T-helper 1 cell (primary cell): ENCODE measurements at regions not wholly inside any gene's neighbourhood (a gene's known extent, or its start where the extent isn't known, plus 50 kb on each side); places are given as distances from the start of the nearest gene placed in this dataset.
"Not testable (repeated sequence)": the region's sequence is repeated elsewhere in the genome, so short reads cannot be mapped to it uniquely, and the experiment has no call there.

Experiments used
- DNase-seq, 5 donors: peaks; one replicate each; pipeline ENCODE4 v3.0.0-alpha.2; 2012 to 2020

DNA sequence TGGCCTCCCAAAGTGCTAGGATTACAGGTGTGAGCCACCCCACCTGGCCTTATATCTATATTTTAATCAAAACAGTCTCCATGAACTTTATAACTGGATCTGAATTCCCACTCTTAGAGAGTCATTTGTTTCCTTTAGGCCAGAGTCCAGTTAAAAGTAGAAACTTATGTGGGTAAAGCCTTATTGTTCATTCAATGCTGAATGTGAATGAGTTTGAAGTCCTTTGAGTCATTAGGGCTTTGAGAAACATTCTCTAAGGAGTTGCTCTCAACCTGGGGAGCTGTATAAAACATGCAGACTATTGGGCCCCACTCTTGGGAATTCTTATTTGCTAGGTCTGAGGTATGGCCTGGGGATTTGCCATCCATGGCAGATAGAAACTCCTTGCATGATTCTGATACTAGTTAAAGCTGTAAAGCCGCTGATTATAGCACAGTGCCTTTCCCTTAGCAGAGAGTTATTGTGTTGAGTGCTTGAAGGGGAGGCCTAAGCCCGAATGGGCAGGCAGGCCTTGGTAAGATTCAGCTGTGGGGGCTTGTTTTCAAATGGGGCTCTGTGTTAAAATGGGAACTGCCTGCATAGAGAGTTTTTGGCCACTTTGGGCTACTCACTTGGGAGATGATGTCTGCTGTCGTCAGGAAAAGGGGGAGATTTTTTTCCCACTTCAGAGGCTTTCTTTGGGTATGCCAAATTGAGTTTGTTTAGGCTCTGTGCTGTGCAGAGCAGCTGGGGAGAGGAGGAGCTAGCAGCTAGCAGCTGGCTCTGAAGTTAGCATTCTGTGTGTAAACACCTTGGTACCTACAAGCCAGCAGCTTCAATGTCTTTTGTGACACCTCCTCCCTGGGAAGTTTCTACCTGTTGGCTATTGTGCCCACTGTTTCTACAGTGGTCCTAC is 117.5 kb downstream of the DACT1 start:
- DNase-seq = no peak

DNA sequence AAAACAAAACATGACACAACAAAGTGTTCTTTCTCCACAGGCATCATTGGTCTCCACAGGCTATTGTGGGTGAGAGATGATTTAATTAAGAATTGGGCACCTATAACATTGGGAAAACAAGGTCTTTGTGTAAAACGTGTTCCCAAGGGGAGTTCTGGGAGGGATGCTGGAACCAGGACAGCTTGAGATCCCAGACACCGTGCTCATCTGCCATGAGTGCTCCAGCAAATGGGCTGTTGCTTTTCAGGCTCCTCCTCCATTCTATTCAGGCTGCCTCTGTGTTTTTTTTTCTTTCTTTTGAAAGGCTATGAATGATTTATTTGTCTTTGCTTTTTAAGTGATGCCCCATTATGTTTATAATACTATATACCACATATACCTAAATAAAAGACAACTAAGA is 122.4 kb downstream of the DACT1 start:
- DNase-seq = no peak

DNA sequence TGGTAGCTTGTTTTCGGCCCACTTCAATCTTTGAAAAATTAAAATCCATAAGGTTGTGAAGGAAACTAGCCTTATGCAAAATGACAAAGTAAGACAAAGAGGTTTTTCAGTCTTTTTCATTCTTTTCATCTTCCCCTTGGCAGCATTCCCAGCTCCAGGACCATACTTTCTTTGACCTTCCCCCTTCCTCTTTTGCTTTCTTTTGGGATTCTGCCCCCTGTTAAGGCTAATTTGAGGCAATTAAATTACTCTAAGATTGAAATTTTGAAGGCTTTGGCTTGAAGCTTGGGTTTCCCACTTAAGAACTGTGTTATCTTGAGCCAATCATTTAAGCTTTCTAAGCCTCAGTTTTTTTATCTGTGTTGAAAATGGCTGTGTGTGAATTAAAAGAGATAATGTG is 124.9 kb downstream of the DACT1 start:
- DNase-seq = no peak

DNA sequence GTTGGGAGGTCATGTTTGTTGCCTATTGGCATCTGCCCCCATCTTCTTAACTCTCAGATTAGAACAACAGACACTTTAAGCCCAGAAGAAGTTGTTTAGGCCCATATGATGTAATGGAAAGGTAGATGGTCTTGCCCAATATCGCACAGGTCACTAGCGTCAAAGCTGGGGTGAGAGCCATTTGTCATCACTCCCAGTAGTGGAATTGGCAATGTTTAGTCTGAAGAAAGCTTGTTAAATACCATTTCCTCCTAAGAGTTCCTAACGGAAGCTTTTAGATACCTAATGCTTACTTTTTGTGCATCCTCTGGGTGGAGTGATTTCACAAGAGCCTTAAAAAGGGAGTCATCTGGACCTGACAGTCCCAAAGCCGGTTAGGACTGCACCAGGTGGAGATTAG is 125.4 kb downstream of the DACT1 start:
- DNase-seq = no peak

DNA sequence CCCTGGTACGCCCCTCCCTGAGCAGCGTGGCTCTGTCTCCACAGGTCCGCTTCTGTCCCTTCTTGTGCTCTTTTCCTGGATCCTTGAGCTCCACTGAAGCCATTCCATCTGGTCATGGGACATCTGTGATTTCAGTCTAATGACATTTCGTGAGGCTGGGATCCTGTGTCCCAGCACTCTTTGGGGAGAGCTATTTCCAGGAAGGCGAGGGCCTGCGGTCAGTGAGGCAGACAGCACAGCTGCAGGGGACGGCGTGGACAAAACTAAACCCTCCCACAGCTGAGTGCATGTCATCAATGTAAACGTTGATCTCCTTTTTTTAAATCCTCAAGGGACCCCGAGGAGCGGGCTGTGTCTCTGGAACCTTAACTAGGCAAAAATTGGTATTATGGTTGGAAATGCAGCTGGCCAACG is 127.7 kb downstream of the DACT1 start:
- no peak for DNase-seq

DNA sequence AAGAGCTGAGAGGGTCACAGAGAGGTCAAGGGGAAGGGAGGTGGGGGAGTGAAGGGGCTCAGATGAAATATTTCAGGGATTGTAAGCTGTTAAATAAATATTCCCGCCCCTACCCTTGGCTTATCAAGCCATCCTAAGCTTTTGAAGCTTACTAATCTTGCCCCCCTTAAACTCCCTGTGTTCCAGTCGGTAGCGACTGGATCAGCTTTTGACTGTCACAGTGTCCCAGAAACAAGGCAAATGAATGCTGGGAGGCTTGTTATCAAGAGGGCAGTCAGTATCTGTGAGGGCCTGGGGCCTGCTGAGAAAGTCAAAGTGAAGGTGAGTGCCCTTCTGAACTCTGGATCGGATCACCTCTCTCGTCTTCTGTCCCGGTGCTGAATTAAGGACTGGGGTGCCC is 128.1 kb downstream of the DACT1 start:
- DNase-seq = no peak

DNA sequence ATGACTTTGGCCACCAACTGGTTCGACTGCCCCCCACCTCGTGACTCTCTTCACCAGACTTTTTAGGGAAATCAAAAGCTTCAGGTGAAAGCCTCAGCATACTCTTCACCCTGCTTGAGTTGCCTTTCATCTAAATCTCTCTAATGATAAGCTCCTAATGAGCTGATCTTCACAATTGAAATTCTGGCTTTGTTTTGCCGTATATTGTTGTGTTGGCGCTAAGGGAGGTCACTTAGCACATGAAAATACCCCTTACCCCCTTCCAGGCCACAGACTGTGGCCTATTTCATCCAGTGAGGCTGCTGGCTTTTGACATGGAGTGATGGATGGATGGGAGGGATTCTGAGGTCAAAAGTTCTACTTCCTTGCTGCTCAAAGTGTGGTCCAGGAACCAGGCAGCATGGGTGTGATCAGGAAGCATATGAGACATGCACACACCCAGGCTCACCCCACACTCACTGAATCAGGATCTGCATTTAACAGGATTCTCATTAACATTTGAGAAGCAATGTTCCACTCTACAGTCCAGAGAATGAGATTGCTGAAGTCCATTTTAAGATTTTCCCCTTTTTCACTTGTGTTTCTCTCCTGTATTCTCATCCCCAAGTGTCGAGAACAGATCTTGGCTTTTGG is 131.4 kb downstream of the DACT1 start:
- no peak for DNase-seq

DNA sequence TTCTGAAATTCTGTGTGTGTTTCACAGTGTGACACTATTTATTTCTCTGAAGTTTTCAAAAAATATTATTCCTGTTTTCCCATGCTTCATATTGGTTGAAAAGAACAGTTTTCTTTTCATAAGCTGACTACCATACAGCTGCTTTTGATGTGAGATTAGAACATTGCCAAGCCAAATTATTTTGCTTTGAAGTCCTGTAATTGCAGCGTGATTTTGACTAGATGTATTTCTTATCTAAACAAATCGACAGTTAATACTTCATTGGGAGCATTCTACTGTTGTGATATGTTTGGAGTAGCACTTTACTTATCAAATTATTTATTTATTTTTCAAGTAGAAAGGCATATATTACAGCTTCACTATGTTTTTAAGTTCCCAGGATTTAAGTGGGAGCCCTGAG is 132.0 kb downstream of the DACT1 start:
- DNase-seq = no peak

DNA sequence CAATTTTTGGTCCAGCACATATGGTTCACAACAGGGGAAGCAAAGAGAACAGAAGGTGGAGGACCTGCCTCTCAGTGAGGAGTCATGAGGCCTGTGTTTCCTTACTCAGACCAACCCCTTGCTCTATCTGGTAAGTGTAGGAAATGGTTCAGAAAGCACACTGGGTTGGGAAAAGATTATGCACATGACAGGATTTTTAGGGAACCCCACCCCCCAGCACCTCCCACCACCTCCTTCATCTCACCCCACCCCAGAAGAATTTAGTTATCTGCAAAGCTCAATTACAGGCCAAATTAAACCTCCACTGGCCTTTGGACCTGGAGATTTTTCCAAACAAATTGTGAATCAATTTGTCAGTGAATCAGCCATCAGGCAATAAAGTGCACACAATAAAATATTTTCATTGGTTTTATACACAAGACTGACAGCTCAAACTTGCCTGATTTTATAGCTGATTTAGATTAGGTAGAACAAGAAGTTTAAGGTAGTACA is 132.8 kb downstream of the DACT1 start:
- no peak for DNase-seq

DNA sequence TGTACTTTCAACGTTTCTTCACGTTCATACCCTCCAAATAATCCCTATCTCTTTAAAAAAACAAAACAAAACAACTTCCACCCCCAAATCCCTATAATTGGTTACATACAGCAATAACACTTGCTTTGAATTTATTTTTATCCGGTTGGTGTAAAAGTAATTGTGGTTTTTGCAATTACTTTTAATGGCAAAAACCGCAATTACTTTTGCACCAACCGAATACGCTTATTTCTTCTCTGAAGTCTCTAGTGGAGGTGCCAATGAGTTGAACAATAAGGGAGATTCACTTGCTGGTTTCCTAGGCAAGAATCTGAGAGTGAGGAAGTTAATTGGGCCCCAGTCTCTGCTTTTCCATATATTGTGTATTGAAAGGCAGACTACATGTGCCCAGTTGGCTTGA is 133.3 kb downstream of the DACT1 start:
- DNase-seq = no peak

DNA sequence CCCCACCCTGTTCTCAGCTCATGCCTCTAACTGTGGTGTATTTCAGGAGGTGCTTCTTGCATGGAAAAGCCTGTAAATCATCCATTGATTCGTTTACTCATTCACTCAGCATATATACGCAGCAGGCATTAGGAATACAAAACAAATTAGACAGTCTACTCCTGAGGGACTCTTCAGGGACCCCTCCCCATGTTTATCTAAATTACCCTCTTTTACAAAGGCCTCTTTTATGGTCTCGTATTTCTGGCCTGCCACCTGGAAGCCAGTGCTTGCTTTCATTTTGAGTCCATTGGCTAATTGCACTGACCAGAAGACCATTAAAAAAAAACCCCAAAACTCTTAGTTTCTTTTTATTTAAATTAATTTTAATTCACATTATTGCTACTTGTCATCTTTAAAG is 134.4 kb downstream of the DACT1 start:
- DNase-seq = no peak

DNA sequence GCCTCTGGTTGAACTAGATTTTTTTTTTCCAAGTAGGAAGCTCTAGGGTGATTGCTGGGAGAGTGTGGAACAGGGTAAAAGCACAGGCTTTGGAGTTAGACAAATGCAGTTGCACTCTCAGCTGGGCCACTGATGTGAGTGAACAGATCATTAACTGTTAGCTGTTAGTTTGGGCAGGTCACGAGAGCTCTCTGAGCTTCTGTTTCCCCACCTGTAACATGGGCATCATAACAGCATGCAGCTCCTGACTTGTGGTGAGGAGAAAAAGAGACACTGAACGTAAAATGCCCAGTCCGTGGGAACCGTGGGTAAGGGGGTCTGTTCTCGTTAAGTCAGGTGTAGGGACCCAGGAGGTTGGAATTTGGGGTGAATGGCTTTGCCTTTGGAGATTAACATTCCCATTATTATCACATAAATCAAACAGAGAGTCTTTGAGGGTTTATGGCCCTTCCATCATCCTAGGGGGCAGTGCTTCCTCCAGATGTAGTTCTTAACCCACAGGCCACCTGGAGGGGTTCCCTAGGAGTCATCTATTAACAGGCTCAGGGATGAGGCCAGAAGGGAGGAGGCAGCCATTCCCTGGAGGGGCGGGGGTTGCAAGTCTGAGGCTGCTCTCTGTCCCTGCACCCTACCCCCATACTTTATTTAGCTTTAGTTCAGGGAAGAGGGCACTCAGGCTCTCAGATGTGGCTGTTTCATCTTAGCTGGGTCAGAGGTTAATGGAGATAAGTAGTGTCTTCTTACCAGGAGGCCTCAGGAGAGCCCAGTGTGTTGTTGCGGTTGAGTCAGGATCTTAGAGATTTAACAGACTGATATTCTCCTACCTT is 135.2 kb downstream of the DACT1 start:
- DNase-seq = no peak

DNA sequence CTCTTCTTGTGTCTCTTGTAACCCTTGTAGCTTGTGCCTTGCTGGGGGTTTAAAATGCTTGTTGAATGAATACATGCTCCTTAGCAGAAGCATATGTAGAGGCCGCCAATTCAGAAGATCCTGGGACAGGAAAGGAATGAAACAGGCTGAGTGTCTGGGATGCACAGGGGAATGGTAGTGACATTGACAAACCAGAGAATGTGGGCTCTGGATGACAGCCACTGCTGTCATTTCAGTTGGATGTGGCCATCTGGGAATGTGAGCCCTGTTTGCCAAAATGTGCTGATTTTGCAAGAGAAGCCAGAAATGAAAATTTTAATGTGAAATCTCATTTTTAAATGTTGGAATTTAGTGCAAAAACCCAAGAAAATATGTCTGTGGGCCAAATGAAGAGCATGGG is 136.8 kb downstream of the DACT1 start:
- no peak for DNase-seq

DNA sequence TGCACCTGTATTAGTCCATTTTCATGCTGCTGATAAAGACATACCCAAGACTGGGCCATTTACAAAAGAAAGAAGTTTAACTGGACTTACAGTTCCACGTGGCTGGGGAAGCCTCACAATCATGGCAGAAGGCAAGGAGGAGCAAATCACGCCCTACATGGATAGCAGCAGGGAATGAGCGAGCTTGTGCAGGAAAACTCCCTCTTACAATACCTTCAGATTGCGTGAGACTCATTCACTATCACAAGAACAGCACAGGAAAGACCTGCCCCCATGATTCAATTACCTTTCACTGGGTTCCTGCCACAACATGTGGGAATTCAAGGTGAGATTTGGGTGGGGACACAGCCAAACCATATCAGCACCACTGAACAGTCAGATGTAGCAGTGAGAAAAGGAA is 137.4 kb downstream of the DACT1 start:
- DNase-seq = not testable (repeated sequence)

DNA sequence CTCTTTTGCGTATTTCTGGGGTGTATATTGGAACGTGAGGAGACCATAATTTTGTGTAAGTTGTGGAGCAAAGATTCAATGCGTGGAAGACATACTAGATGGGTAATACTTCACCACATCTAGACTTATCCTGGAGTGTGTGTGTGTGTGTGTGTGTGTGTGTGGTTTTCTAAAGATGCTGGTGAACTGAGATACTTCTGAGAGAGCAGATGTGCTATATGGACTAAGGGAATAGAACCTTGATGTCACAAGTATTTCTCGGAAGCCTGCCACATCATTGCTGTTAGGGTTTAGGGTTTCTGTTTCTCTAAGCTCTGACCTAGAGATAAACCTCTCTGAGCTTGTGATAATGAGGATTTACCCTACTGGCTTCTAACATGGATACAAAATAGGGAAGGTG is 138.8 kb downstream of the DACT1 start:
- no peak for DNase-seq

DNA sequence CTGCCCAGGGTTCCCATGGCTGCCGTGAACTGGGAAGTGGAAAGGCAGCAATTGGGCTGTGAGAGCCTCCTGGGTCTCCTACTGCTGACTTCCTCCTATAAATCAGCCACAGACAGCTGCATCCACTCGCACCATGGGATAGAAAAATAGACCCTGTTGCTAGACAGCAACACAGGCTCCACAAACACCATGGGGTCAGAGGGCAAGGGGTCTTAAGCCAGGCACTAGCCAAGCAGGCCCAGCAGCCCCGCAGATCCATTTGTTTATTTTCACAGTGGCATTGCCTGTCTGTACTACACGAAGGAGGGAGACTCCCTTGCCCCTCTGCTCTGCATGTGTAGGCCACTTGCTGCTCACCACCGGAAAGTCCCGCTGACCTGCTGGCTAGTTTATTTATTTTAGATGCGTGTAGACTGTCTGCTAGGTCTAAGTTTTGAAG is 139.8 kb downstream of the DACT1 start:
- DNase-seq = no peak

DNA sequence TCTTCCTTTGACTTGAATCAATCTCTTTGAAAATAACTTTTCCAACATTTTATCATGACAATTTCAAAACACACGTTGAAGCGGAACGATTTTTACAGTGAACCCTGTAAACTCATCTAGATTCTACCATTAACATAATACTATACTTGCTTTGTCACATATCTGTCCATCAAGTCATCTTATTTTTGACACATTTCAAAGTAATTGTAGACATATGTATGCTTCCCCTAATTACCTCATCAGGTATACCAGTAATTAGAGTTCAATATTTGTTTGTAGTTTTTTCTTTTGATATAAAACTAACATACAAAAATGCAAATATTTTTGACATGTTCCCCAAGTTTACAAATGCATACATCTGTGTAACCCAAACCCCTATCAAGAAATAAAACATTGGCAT is 140.4 kb downstream of the DACT1 start:
- DNase-seq = no peak

DNA sequence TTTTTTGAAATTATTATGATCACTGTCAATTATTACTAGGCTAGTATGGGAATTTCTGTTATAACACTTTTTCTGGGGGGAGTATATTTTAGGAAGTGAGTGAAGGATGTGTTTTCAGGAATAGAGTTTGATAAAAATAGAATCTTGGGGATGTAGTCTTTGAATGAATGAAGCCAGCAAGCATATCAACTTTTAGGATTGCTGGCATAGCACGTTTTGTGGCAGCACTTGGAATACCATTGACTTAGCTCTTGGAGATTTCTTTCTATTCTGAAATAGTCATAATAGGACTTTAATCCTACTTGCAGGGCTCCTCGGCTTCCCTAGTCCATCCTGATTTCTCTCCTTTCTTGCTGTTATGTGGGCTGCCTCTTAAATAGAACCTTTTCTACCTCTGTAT is 141.6 kb downstream of the DACT1 start:
- DNase-seq = no peak

DNA sequence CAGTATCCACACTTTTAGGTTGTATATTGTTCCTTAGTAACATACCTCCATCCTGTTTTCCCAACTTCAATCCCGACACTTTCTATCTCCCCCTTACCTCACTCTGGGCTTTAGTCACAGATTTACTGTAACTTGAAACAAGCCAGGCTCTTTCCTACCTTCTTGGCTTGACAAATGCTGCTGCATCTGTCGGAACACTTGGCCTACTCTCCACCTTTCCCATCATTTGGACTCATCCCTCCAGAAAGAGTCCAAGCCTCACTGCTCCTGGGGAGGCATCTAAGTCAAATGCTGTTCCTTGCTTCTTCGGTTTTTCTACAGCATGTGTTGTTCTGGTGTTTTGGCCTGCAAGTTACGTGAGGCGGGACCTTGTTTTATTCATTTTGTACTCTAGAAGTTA is 142.4 kb downstream of the DACT1 start:
- no peak for DNase-seq

DNA sequence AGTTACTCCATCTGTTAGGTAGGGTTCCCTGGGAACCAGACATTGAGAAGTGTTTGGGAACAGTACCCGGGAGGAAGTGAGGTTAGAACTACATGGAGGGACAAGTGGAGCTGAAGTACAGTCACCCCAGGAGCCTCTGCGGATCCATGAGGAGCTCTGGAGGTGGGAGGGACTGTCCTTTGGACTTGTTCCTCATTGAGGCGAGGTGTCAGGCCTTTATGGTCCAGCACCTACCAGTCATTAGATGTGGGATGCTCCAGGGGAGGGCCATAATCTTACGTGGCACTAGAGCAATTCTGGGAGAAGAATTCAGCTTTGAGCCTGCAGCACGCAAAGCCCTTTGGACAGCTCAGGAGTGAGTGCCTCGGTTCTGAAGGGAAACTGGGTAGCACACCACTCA is 142.8 kb downstream of the DACT1 start:
- no peak for DNase-seq

DNA sequence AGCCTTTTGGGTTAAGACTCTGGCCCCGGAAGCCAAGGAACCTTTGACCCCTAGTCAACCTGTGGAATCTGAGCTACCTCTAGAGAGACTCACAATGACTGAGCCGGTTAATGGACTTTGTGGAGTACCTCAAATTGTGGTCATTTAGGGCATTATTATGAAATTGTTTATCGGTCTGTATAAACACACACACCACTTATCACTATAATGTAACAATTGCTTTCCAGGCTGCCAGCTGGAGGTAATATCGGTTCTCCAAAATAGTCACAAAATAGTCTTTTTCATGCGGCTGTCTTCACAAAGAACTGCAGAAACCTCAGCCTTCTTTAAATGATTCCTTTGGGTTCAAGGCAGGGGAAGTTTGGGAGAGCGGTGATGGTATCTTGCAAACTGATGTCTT is 144.2 kb downstream of the DACT1 start:
- no peak for DNase-seq

DNA sequence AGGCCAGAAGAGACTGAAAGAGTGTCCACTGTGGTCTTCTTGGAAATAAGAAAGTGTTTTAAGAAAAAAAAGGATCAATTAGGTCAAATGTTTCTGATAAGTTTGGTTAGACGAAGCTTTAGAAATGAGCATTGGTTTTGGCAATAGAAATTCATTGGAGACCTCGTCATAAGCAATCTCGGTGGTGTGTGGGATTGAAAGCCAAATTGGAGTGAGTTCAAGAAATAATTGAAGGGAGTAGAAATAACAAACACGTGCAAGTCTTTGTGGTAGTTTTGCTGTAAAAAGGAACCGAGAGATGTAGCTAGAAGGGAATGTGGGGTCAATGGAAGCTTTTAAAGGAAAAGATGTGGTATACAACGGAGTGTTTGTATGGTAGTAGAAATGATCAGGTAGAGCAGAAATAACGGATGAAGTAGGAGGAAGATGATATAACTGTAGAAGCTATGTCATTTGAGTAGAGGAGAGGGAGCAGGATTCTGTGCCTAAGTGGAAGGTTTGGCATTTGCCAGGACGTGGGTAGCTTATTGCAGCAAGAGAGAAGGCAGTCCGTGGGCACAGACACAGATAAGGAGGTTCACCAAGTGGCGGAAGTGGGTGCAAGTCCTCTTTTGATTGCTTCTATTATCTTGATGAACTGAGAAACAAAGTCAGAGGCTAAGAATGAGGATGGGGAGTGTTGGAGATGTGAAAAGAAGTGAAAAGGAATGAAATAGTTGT is 146.2 kb downstream of the DACT1 start:
- no peak for DNase-seq

DNA sequence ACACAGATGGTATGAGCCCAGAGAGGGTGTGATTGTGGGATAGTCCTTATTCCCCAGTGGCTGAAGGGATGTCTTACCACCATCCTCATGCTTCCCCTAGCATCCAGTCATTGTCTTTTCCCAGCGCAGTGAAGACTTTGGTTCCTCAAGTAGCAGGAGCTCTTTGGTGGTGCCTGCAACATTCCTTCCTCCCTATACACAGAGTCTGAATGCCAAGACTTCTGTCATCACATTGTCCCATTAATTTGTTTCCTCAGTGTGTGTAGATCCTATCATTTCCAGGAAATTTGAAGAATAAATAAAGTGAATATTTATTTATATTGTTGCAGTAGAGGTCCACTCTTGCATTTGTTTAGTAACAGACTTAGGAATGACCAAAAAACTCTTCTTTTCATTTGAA is 147.2 kb downstream of the DACT1 start:
- no peak for DNase-seq
